ENCODE measurements at regions not wholly inside any gene's neighbourhood (a gene's known extent, or its start where the extent isn't known, plus 50 kb on each side); places are given as distances from the start of the nearest gene placed in this dataset.

DNA sequence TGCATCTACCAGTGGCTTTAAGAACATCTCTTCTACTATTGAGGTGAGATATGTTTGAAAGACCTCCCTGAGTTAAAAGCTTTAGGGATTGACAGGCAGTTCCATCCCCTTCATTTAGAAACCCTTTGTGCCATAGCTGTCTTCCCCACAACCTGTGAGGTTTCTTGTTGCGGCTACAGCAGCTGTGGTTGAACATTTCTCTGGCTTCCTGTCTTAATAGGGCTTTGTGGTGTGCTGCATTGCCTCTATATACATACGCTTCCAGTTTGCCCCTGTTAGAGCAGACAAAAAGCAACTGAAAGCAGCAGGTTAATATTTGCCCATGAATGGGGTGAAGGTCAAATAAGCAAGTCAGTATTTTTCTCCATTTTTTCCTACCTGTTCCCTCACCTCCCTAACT, 210.2 kb downstream of the TMEM200A start:
- Histone ChIP-seq H3K36me3 (no peaks in the 10 kb centered on the region), H3K4me3 (ENCODE audit: low read depth, low read length) (no peak overlapping the region), H3K27me3 (no peaks in the 10 kb centered on the region), H3K9me3 (no peaks in the 10 kb centered on the region), H3K4me1 (no peaks in the 10 kb centered on the region)
- no peak for DNase-seq
- TF ChIP-seq, protein P1, sequence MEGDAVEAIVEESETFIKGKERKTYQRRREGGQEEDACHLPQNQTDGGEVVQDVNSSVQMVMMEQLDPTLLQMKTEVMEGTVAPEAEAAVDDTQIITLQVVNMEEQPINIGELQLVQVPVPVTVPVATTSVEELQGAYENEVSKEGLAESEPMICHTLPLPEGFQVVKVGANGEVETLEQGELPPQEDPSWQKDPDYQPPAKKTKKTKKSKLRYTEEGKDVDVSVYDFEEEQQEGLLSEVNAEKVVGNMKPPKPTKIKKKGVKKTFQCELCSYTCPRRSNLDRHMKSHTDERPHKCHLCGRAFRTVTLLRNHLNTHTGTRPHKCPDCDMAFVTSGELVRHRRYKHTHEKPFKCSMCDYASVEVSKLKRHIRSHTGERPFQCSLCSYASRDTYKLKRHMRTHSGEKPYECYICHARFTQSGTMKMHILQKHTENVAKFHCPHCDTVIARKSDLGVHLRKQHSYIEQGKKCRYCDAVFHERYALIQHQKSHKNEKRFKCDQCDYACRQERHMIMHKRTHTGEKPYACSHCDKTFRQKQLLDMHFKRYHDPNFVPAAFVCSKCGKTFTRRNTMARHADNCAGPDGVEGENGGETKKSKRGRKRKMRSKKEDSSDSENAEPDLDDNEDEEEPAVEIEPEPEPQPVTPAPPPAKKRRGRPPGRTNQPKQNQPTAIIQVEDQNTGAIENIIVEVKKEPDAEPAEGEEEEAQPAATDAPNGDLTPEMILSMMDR (IDR thresholded peaks at IDR 0.05; ENCODE audit: low read depth, low read length), result no peak

DNA sequence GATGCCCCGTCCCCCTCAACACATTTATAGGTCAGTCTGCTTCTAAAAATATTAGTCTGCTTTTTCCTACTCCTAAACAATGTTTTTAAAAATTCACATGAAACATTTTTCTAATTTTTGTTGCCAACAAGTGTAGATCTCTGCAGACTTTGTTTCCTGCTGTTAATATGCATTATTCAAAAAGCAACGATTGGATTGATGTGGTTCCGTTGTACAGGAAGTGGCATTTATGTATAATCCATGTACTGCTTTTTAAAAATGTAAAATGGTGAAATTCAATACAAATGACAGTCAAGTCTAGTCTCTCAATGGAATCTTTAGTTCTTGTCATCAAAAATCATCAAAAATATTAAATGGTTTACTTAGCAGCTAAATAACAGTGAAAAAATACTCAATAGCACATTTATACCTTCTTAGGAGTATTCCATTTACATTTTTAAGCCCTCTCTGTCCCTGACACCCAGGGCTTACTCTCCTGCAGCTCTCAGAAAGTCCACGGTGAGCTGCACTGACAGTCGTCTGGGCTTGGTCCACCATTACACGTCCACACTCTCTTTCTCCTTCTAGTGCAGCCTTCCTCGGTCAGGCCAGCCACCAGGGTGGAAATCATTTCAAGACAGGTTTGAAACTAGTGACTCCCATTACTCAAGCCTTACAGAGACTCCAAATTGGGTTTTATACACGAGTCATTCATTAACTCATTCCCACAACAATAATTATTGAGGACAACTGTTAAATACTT, 211.5 kb downstream of the TMEM200A start:
- no peaks in the 10 kb centered on the region for H3K27me3 ChIP-seq
- no peaks in the 10 kb centered on the region for H3K9me3 ChIP-seq
- no peak overlapping the region for H3K4me3 ChIP-seq (ENCODE audit: low read depth, low read length)
- no peaks in the 10 kb centered on the region for H3K36me3 ChIP-seq
- DNase-seq, result no peak
- H3K4me1 ChIP-seq, result no peaks in the 10 kb centered on the region
- TF ChIP-seq, protein P1 (IDR thresholded peaks at IDR 0.05; ENCODE audit: low read depth, low read length), result no peak

DNA sequence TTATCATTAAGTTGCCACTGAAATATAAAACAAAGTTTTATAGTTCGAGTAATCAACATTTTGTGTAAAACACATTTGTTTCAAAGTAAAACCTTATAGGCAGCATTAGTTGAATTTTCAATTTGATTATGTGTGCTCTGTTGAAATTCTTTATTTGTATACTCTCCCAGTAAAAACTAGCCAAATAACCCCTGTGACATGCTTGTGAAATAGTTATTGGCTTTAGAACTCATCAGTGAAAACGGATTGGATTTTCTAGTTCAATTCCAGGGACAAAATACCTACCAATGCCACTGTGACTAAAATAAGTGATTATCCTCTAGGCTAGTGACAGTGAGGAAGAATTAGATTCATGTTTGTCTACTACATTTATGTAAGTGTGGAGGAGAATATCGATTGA, 212.9 kb downstream of the TMEM200A start:
- no peak for DNase-seq
- no peaks in the 10 kb centered on the region for H3K4me1 ChIP-seq

DNA sequence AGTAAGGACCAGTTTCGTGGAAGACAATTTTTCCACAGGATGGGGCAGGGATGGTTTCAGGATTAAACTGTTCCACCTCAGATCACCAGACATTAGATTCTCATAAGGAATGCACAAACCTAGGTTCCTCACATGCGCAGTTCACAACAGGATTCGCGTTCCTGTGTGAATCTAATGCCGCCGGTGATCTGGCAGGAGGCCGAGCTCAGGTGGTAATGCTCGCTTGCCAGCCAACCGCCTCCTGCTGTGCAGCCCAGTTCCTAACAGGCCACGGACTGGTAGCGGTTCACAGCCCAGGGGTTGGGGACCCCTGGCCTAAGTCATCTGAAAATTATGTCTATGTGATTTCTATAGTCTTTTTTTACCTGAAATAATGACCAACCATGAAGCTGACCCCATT, 217.5 kb downstream of the TMEM200A start:
- Histone ChIP-seq H3K4me1 (no peaks in the 10 kb centered on the region), H3K27me3 (no peaks in the 10 kb centered on the region), H3K9me3 (no peaks in the 10 kb centered on the region), H3K4me3 (ENCODE audit: low read depth, low read length) (no peak overlapping the region), H3K36me3 (no peaks in the 10 kb centered on the region)
- DNase-seq, result no peak
- TF ChIP-seq, protein P1 (IDR thresholded peaks at IDR 0.05; ENCODE audit: low read depth, low read length), result no peak

More for the DNA sequence above, 212.9 kb downstream of the TMEM200A start:
- Histone ChIP-seq H3K4me3 (ENCODE audit: low read depth, low read length) (no peak overlapping the region), H3K27me3 (no peaks in the 10 kb centered on the region), H3K36me3 (no peaks in the 10 kb centered on the region), H3K9me3 (no peaks in the 10 kb centered on the region)
- TF ChIP-seq, protein P1 (IDR thresholded peaks at IDR 0.05; ENCODE audit: low read depth, low read length), result no peak

GRCh38 chr6:130585587-130585986, 219.8 kb downstream of the TMEM200A start:
- Histone ChIP-seq H3K9me3 (no peaks in the 10 kb centered on the region), H3K27me3 (no peaks in the 10 kb centered on the region), H3K36me3 (no peaks in the 10 kb centered on the region), H3K4me3 (ENCODE audit: low read depth, low read length) (no peak overlapping the region), H3K4me1 (no peaks in the 10 kb centered on the region)
- TF ChIP-seq, protein P1 (IDR thresholded peaks at IDR 0.05; ENCODE audit: low read depth, low read length), result no peak
- no peak for DNase-seq

DNA sequence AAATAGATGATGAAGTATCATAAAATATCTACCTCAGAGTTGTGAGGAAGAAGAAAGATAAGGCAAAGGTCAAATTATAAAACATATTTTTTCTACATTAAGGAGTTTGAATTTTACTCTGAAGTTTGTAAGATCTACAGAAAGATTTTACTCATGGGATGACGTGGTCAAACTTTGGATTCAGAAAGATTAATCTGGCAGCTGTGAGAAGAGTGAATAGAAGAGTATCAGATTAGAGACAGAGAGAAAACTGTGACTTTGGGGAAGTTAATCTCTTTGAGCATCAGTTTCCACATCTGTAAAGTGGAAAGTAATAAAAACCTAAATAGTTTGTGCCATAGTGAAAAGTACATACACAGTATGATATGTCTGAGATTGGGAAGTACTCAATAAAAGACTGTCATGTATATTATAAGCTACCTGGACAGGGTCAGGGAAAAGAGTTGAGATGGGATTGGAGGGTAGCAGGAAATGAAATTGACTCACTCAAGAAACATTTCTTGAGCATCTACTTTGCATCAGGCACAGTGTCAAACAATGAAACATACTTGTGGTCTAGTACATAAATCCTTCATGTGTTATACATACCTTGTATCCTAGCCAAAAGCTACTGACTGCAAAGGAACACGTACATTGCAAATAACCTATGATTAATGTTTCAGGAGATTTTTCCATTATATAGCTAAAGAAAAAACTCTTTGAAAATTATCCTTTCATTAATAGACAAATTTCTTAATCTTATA, 222.1 kb downstream of the TMEM200A start:
- no peaks in the 10 kb centered on the region for H3K36me3 ChIP-seq
- H3K27me3 ChIP-seq, result no peaks in the 10 kb centered on the region
- no peaks in the 10 kb centered on the region for H3K9me3 ChIP-seq
- TF ChIP-seq, protein P1 (IDR thresholded peaks at IDR 0.05; ENCODE audit: low read depth, low read length), result no peak
- no peaks in the 10 kb centered on the region for H3K4me1 ChIP-seq
- DNase-seq, result no peak
- H3K4me3 ChIP-seq (ENCODE audit: low read depth, low read length), result no peak overlapping the region
